BLaER1 treated with 17β-estradiol and CSF1 and Interleukin-3, amounts not matched to agents 10 nM and 100 nM (cell line): ENCODE measurements at regions not wholly inside any gene's neighbourhood (a gene's known extent, or its start where the extent isn't known, plus 50 kb on each side); places are given as distances from the start of the nearest gene placed in this dataset.

ENCODE experiments used
- H3K27ac ChIP-seq, 11 experiments: shearing (Covaris generic); formaldehyde crosslinking; 2 replicates each; pipeline ENCODE4 v1.8.1; 2022
- H3K27me3 ChIP-seq, 11 experiments: shearing (Covaris generic); formaldehyde crosslinking; 2 replicates each; pipeline ENCODE4 v1.8.1; 2022
- H3K36me3 ChIP-seq, 11 experiments: shearing (Covaris generic); formaldehyde crosslinking; 2 replicates each; pipeline ENCODE4 v1.8.1; 2022
- H3K4me1 ChIP-seq, 10 experiments: shearing (Covaris generic); formaldehyde crosslinking; 2 replicates each; pipeline ENCODE4 v1.8.1; 2022
- H3K4me2 ChIP-seq, 11 experiments: shearing (Covaris generic); formaldehyde crosslinking; 2 replicates each; pipeline ENCODE4 v1.8.1; 2022
- H3K4me3 ChIP-seq, 10 experiments: shearing (Covaris generic); formaldehyde crosslinking; 2 replicates each; pipeline ENCODE4 v1.8.1; 2022
- H3K9ac ChIP-seq, 11 experiments: shearing (Covaris generic); formaldehyde crosslinking; 2 replicates each; pipeline ENCODE4 v1.8.1; 2022
- H3K9me3 ChIP-seq, 11 experiments: shearing (Covaris generic); formaldehyde crosslinking; replicated peaks in 1 of 11; 2 replicates each; pipeline ENCODE4 v1.8.1; 2022
- H4K20me1 ChIP-seq, 11 experiments: shearing (Covaris generic); formaldehyde crosslinking; 2 replicates each; pipeline ENCODE4 v1.8.1; 2022
- Cebpa-rat ChIP-seq, 11 experiments: shearing (Covaris generic); IDR thresholded peaks; 2 replicates each; pipeline ENCODE4 v1.8.1; 2022

DNA sequence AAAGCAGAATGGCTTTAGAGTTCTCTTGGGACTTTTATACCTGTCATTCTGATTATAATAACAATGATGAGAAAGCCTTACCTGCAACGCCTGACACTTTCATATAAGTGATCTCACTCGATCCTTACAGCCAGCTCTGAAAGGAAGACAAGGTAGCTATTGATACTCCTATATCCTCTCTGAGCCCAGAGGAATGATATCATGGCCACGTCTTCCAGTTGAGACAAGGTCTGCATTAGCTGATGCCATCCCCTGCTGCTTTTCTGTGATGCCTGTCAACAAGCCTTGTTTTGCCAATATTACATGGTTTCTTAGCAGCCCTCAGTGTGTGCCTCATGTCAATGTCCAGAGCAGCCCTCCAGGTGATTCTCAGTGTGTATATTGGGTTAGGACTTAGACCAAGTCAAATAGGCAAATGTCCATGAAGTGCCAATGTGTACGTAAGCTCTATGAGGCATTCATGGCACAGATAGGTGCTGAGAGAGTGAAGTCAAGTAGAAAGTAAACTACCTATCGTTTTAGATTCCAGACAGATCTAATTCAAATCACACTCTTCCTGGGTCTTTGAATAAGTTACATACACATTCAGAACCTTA, 405.9 kb downstream of the ADRA2A start:
- H3K9ac ChIP-seq, result no peak overlapping the region
- no peaks in the 10 kb centered on the region for H4K20me1 ChIP-seq
- H3K4me1 ChIP-seq, result no peaks in the 10 kb centered on the region
- peaks cover 3 to 12% (median 5%) of the 10 kb centered on the region in 11 experiments for H3K9me3 ChIP-seq
- no peaks in the 10 kb centered on the region for H3K27me3 ChIP-seq
- no peak for TF ChIP-seq Cebpa-rat (IDR thresholded peaks at IDR 0.05)
- H3K36me3 ChIP-seq, result no peaks in the 10 kb centered on the region
- H3K4me2 ChIP-seq, result no peak overlapping the region
- no peak overlapping the region for H3K4me3 ChIP-seq
- no peak overlapping the region for H3K27ac ChIP-seq

GRCh38 chr10:111485767-111486166, 408.9 kb downstream of the ADRA2A start:
- no peaks in the 10 kb centered on the region for H4K20me1 ChIP-seq

GRCh38 chr10:111486346-111486745, 409.5 kb downstream of the ADRA2A start:
- TF ChIP-seq Cebpa-rat (IDR thresholded peaks at IDR 0.05), result no peak
- H3K4me1 ChIP-seq, result no peaks in the 10 kb centered on the region
- H3K27me3 ChIP-seq, result no peaks in the 10 kb centered on the region
- no peak overlapping the region for H3K4me3 ChIP-seq
- H3K27ac ChIP-seq, result no peak overlapping the region
- no peaks in the 10 kb centered on the region for H4K20me1 ChIP-seq
- no peak overlapping the region for H3K9ac ChIP-seq
- no peaks in the 10 kb centered on the region; a peak in 1 of 22 replicates for H3K36me3 ChIP-seq
- peaks cover 40 to 49% (median 41%) of the 10 kb centered on the region in 11 experiments for H3K9me3 ChIP-seq
- H3K4me2 ChIP-seq, result no peak overlapping the region

More at GRCh38 chr10:111485767-111486166, 408.9 kb downstream of the ADRA2A start:
- H3K9ac ChIP-seq, result no peak overlapping the region
- no peak overlapping the region for H3K4me3 ChIP-seq
- peaks cover 34 to 43% (median 35%) of the 10 kb centered on the region in 11 experiments for H3K9me3 ChIP-seq
- H3K4me1 ChIP-seq, result no peaks in the 10 kb centered on the region
- TF ChIP-seq Cebpa-rat (IDR thresholded peaks at IDR 0.05), result no peak
- no peaks in the 10 kb centered on the region; a peak in 1 of 22 replicates for H3K36me3 ChIP-seq
- H3K27ac ChIP-seq, result no peak overlapping the region
- H3K4me2 ChIP-seq, result no peak overlapping the region
- no peaks in the 10 kb centered on the region for H3K27me3 ChIP-seq

- peaks cover 51 to 72% (median 60%) of the 10 kb centered on the region in 11 experiments for H3K9me3 ChIP-seq
These were observed 411.8 kb downstream of the ADRA2A start for GRCh38 chr10:111488668-111489067.

GRCh38 chr10:111491154-111491553, 414.3 kb downstream of the ADRA2A start:
- H3K9me3 ChIP-seq, result peaks cover 51 to 76% (median 63%) of the 10 kb centered on the region in 11 experiments
- H3K27ac ChIP-seq, result no peak overlapping the region
- H3K4me3 ChIP-seq, result no peak overlapping the region
- no peaks in the 10 kb centered on the region for H3K4me1 ChIP-seq
- H3K4me2 ChIP-seq, result no peak overlapping the region
- H3K9ac ChIP-seq, result no peak overlapping the region
- H3K27me3 ChIP-seq, result no peaks in the 10 kb centered on the region
- no peaks in the 10 kb centered on the region for H4K20me1 ChIP-seq
- TF ChIP-seq Cebpa-rat (IDR thresholded peaks at IDR 0.05), result no peak
- H3K36me3 ChIP-seq, result no peaks in the 10 kb centered on the region; a peak in 1 of 22 replicates

More at GRCh38 chr10:111488668-111489067, 411.8 kb downstream of the ADRA2A start:
- no peaks in the 10 kb centered on the region for H3K27me3 ChIP-seq
- no peaks in the 10 kb centered on the region for H3K4me1 ChIP-seq
- peak overlapping the region in 4 of 10 experiments; percentile 5 to 38 (median 11); a peak in 1 of 20 replicates for H3K4me3 ChIP-seq
- no peak overlapping the region for H3K9ac ChIP-seq
- no peak overlapping the region for H3K27ac ChIP-seq
- H4K20me1 ChIP-seq, result no peaks in the 10 kb centered on the region
- H3K4me2 ChIP-seq, result no peak overlapping the region
- no peak for TF ChIP-seq Cebpa-rat (IDR thresholded peaks at IDR 0.05)
- H3K36me3 ChIP-seq, result no peaks in the 10 kb centered on the region; a peak in 1 of 22 replicates

GRCh38 chr10:111493024-111493625, 416.3 kb downstream of the ADRA2A start:
- H3K36me3 ChIP-seq, result no peaks in the 10 kb centered on the region; a peak in 1 of 22 replicates
- H3K27me3 ChIP-seq, result no peaks in the 10 kb centered on the region
- H3K4me2 ChIP-seq, result peak overlapping the region in 1 of 11 experiments; percentile 7; a peak in 1 of 22 replicates
- H3K4me3 ChIP-seq, result no peak overlapping the region
- H3K9me3 ChIP-seq, result peaks cover 42 to 61% (median 52%) of the 10 kb centered on the region in 11 experiments
- no peak for TF ChIP-seq Cebpa-rat (IDR thresholded peaks at IDR 0.05)
- H4K20me1 ChIP-seq, result no peaks in the 10 kb centered on the region
- H3K4me1 ChIP-seq, result no peaks in the 10 kb centered on the region
- H3K9ac ChIP-seq, result no peak overlapping the region
- H3K27ac ChIP-seq, result no peak overlapping the region

DNA sequence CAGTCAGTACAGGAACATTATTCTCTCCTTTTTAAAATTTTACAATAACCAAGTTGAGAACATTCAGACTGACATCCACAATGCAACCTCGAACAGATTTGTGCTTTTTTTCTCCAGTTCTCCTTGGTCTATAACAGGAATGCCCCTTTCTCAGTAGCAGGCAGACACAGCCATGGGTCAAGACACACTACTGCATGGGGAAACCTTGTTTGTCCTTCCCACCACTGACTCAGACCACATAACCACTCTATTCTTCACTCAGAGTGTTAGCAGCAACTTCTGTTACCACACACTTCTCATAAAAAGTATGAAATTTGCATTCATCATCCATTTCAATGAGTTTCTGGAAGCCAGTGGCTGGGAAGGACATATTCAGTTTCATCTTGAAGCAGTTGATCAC, 421.7 kb downstream of the ADRA2A start:
- Histone ChIP-seq H3K27me3 (no peaks in the 10 kb centered on the region), H3K36me3 (no peaks in the 10 kb centered on the region), H3K4me2 (no peak overlapping the region), H3K4me3 (no peak overlapping the region), H3K27ac (no peak overlapping the region), H4K20me1 (no peaks in the 10 kb centered on the region), H3K4me1 (no peaks in the 10 kb centered on the region), H3K9me3 (peaks cover 0 to 11% (median 3%) of the 10 kb centered on the region in 11 experiments; a peak in 10 of 22 replicates), H3K9ac (no peak overlapping the region)
- TF ChIP-seq Cebpa-rat (IDR thresholded peaks at IDR 0.05), result no peak

DNA sequence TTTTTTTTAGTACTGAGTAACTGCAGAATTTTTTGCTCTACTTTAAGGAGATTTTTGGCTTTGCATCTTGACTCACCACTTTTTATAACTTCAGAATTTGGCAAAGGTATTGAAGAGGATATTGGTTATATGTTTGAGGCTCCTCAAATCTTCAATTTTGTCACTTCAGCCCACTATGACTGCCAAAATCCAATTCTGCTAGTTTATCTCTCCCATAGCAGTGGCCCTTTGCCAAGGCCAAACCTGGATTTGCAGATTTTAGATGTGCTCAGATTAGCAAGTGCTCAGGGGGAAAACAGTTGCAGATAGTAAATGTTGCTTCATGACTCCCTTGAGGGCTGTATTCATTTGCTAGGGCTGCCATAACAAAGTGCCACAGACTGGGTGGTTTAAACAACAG, 427.5 kb downstream of the ADRA2A start:
- no peaks in the 10 kb centered on the region for H3K36me3 ChIP-seq
- peaks cover 0 to 14% (median 8%) of the 10 kb centered on the region in 11 experiments; a peak in 9 of 22 replicates for H3K9me3 ChIP-seq
- H3K9ac ChIP-seq, result no peak overlapping the region
- no peak overlapping the region for H3K4me2 ChIP-seq
- H3K27me3 ChIP-seq, result no peaks in the 10 kb centered on the region
- TF ChIP-seq Cebpa-rat (IDR thresholded peaks at IDR 0.05), result no peak
- no peaks in the 10 kb centered on the region for H3K4me1 ChIP-seq
- no peak overlapping the region for H3K4me3 ChIP-seq
- H4K20me1 ChIP-seq, result no peaks in the 10 kb centered on the region
- no peak overlapping the region for H3K27ac ChIP-seq

DNA sequence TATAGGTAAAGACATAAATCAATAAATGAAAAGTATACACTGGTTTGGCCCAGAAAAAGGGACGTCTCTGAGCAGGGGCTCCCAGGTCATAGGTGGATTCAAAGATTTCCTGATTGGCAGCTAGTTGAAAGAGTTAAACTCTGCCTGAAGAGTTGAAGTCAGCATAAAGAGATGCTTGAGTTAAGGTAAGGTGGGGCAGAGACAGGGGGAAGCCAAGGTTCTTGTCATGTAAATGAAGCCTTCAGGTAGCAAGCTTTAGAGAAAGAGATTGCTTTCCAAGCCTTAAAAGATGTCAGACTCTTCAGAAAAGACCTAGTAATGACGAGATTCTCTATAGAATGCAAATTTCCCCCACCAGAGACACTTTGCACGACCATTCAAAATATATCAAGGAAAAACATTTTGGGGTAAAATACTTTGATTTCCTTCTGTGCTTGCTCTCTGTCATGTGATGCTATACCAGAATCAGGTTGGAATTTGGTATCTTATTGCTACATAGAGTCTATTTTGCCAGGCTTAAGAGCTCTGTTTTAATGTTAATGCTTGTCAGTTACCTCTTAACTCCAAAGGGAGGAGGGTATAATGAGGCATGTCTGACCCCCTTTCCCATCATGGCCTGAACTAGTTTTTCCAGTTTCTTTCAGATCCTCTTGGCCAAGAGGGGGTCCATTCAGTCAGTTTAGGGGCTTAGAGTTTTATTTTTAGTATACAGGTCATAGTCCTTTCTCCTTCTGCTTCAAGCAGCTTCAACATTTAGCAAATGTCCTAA, 429.6 kb downstream of the ADRA2A start:
- Histone ChIP-seq H3K4me2 (no peak overlapping the region), H3K36me3 (no peaks in the 10 kb centered on the region), H3K9me3 (peaks cover 0 to 14% (median 8%) of the 10 kb centered on the region in 11 experiments; a peak in 9 of 22 replicates), H4K20me1 (no peaks in the 10 kb centered on the region), H3K9ac (no peak overlapping the region), H3K27me3 (no peaks in the 10 kb centered on the region), H3K4me3 (no peak overlapping the region), H3K27ac (no peak overlapping the region), H3K4me1 (no peaks in the 10 kb centered on the region)
- no peak for TF ChIP-seq Cebpa-rat (IDR thresholded peaks at IDR 0.05)
